Skeletal muscle tissue (tissue), 3 donors: ENCODE measurements at regions not wholly inside any gene's neighbourhood (a gene's known extent, or its start where the extent isn't known, plus 50 kb on each side); places are given as distances from the start of the nearest gene placed in this dataset.

Experiments used
- H3K27ac ChIP-seq: one replicate; pipeline ENCODE4 v1.7.0; 2013; ENCODE audit warnings: mild to moderate bottlenecking, low read depth, low read length, inconsistent platforms
- H3K27me3 ChIP-seq, 3 donors: one replicate each; pipeline ENCODE4 v1.7.0; 2013; ENCODE audit warnings: low read length in 3 of 3; ENCODE audit not compliant: control insufficient read depth in 3 of 3, insufficient read depth in 3 of 3
- H3K36me3 ChIP-seq, 3 donors: one replicate each; pipeline ENCODE4 v1.7.0; 2013; ENCODE audit warnings: low read length in 3 of 3; ENCODE audit not compliant: control insufficient read depth in 3 of 3, insufficient read depth in 3 of 3
- H3K4me1 ChIP-seq, 3 donors: one replicate each; pipeline ENCODE4 v1.7.0; 2013; ENCODE audit warnings: low read length in 3 of 3, mild to moderate bottlenecking in 3 of 3; ENCODE audit not compliant: control insufficient read depth in 3 of 3, insufficient read depth in 3 of 3
- H3K4me3 ChIP-seq, 3 donors: one replicate each; pipeline ENCODE4 v1.7.0; 2013; ENCODE audit warnings: low read length in 3 of 3
- H3K9ac ChIP-seq, 3 donors: one replicate each; pipeline ENCODE4 v1.7.0; 2013; ENCODE audit warnings: low read length in 3 of 3, mild to moderate bottlenecking in 3 of 3, moderate library complexity in 2 of 3, low read depth in 1 of 3
- H3K9me3 ChIP-seq, 3 donors: one replicate each; pipeline ENCODE4 v1.7.0; 2013; ENCODE audit warnings: low read length in 3 of 3; ENCODE audit not compliant: control insufficient read depth in 3 of 3
- donor health status: Osteomylitis.

GRCh38 chr5:63310644-63311043, 651.6 kb downstream of the HTR1A start:
- H3K9me3 ChIP-seq = no peaks in the 10 kb centered on the region
- no peak overlapping the region for H3K27ac ChIP-seq
- H3K4me1 ChIP-seq = no peaks in the 10 kb centered on the region
- no peak overlapping the region for H3K4me3 ChIP-seq
- no peak overlapping the region for H3K9ac ChIP-seq
- no peaks in the 10 kb centered on the region for H3K36me3 ChIP-seq
- H3K27me3 ChIP-seq = no peaks in the 10 kb centered on the region

GRCh38 chr5:63306909-63307308, 655.3 kb downstream of the HTR1A start:
- H3K9me3 ChIP-seq = no peaks in the 10 kb centered on the region
- H3K27me3 ChIP-seq = no peaks in the 10 kb centered on the region
- H3K27ac ChIP-seq = no peak overlapping the region
- H3K4me1 ChIP-seq = no peaks in the 10 kb centered on the region
- no peak overlapping the region for H3K9ac ChIP-seq
- H3K36me3 ChIP-seq = no peaks in the 10 kb centered on the region
- H3K4me3 ChIP-seq = no peak overlapping the region

GRCh38 chr5:63293317-63293716, 668.9 kb downstream of the HTR1A start:
- Histone ChIP-seq H3K9me3 (no peaks in the 10 kb centered on the region), H3K36me3 (no peaks in the 10 kb centered on the region), H3K4me1 (no peaks in the 10 kb centered on the region), H3K27ac (no peak overlapping the region), H3K27me3 (no peaks in the 10 kb centered on the region), H3K4me3 (no peak overlapping the region), H3K9ac (no peak overlapping the region)

GRCh38 chr5:63286724-63287123, 675.5 kb downstream of the HTR1A start:
- H3K4me3 ChIP-seq = no peak overlapping the region
- no peaks in the 10 kb centered on the region for H3K4me1 ChIP-seq
- H3K9me3 ChIP-seq = no peaks in the 10 kb centered on the region
- no peaks in the 10 kb centered on the region for H3K27me3 ChIP-seq
- no peaks in the 10 kb centered on the region for H3K36me3 ChIP-seq
- H3K27ac ChIP-seq = no peak overlapping the region
- no peak overlapping the region for H3K9ac ChIP-seq

GRCh38 chr5:63263411-63263810, 684.8 kb downstream of the LRRC70 start:
- Histone ChIP-seq H3K4me3 (no peak overlapping the region), H3K36me3 (no peaks in the 10 kb centered on the region), H3K27me3 (no peaks in the 10 kb centered on the region), H3K9me3 (no peaks in the 10 kb centered on the region), H3K9ac (no peak overlapping the region), H3K27ac (no peak overlapping the region), H3K4me1 (no peaks in the 10 kb centered on the region)

- no peaks in the 10 kb centered on the region for H3K36me3 ChIP-seq
- no peaks in the 10 kb centered on the region for H3K4me1 ChIP-seq
- H3K27ac ChIP-seq = peak overlapping the region; percentile 46
- H3K9me3 ChIP-seq = no peaks in the 10 kb centered on the region
- no peaks in the 10 kb centered on the region for H3K27me3 ChIP-seq
- no peak overlapping the region for H3K4me3 ChIP-seq
- no peak overlapping the region for H3K9ac ChIP-seq
These were observed 683.8 kb downstream of the LRRC70 start for GRCh38 chr5:63262185-63262981.

- Histone ChIP-seq H3K27ac (no peak overlapping the region), H3K27me3 (no peaks in the 10 kb centered on the region), H3K9ac (no peak overlapping the region), H3K36me3 (no peaks in the 10 kb centered on the region), H3K4me3 (no peak overlapping the region), H3K4me1 (no peaks in the 10 kb centered on the region), H3K9me3 (no peaks in the 10 kb centered on the region)
These were observed 683.1 kb downstream of the LRRC70 start for GRCh38 chr5:63261695-63262094.

- no peaks in the 10 kb centered on the region for H3K27me3 ChIP-seq
- H3K27ac ChIP-seq = no peak overlapping the region
- no peaks in the 10 kb centered on the region for H3K9me3 ChIP-seq
- H3K9ac ChIP-seq = no peak overlapping the region
- H3K4me1 ChIP-seq = no peaks in the 10 kb centered on the region
- H3K36me3 ChIP-seq = no peaks in the 10 kb centered on the region
- H3K4me3 ChIP-seq = no peak overlapping the region
These were observed 677.0 kb downstream of the LRRC70 start for GRCh38 chr5:63255594-63255993.

GRCh38 chr5:63250939-63251338, 672.3 kb downstream of the LRRC70 start:
- no peak overlapping the region for H3K4me3 ChIP-seq

GRCh38 chr5:63249960-63250359, 671.3 kb downstream of the LRRC70 start:
- no peaks in the 10 kb centered on the region for H3K27me3 ChIP-seq
- no peak overlapping the region for H3K4me3 ChIP-seq
- H3K36me3 ChIP-seq = no peaks in the 10 kb centered on the region
- no peak overlapping the region for H3K27ac ChIP-seq
- H3K4me1 ChIP-seq = no peaks in the 10 kb centered on the region
- no peak overlapping the region for H3K9ac ChIP-seq
- no peaks in the 10 kb centered on the region for H3K9me3 ChIP-seq

More at GRCh38 chr5:63250939-63251338, 672.3 kb downstream of the LRRC70 start:
- H3K27ac ChIP-seq = no peak overlapping the region
- H3K9me3 ChIP-seq = no peaks in the 10 kb centered on the region
- H3K4me1 ChIP-seq = no peaks in the 10 kb centered on the region
- no peak overlapping the region for H3K9ac ChIP-seq
- H3K27me3 ChIP-seq = no peaks in the 10 kb centered on the region
- no peaks in the 10 kb centered on the region for H3K36me3 ChIP-seq
